CD4-positive, alpha-beta T cell treated with Interleukin-10 for 1 hour (primary cell): ENCODE measurements at regions not wholly inside any gene's neighbourhood (a gene's known extent, or its start where the extent isn't known, plus 50 kb on each side); places are given as distances from the start of the nearest gene placed in this dataset.
"Not testable (repeated sequence)": the region's sequence is repeated elsewhere in the genome, so short reads cannot be mapped to it uniquely, and the experiment has no call there.

Experiments used
- DNase-seq: peaks from one replicate; pipeline ENCODE4 v3.0.0-alpha.2; 2020

GRCh38 chr20:40860487-40860902 is 168.1 kb upstream of the TOP1 start:
- no peak for DNase-seq

GRCh38 chr20:40861427-40862008 is 167.1 kb upstream of the TOP1 start:
- no peak for DNase-seq

GRCh38 chr20:40863355-40863919 is 165.2 kb upstream of the TOP1 start:
- no peak for DNase-seq

DNA sequence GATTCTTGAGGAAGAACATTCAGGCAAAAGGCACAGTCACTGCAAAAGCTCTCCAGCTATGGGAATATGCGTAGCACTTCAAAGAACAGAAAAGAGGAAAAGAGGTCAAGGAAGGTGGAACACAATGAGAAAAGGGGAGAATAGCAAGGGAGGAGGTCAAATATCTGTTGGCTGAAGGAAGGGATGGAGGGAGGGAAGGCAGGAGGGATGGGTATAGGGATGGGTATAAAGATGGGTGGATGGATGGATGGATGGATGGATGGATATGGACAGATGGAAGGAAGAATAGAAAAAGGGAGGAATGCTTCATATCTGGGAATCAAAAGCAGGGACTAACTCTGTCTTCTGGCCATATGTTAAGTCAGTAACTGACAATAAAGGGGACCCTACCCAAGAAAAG is 164.2 kb upstream of the TOP1 start:
- no peak for DNase-seq

GRCh38 chr20:40865095-40865494 is 163.5 kb upstream of the TOP1 start:
- no peak for DNase-seq

DNA sequence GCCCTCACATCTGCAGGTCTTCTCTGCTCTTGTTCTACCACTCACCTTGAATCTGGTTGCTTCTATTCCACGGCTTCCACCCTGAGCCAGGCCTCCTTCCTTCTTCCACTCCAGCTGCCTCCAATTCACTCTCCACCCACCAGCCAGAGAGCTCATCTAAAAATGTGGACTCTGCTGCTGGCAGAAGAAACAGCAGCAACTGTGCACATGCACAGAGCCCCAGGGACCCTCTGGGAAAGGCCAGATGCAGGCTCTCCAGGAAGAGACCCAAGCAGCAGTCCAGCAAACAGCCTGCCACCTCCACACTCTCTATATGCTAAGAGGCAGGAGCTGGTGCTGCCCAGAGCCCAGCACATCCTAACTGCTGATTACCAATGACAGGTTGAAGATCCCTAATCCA is 162.6 kb upstream of the TOP1 start:
- no peak for DNase-seq

DNA sequence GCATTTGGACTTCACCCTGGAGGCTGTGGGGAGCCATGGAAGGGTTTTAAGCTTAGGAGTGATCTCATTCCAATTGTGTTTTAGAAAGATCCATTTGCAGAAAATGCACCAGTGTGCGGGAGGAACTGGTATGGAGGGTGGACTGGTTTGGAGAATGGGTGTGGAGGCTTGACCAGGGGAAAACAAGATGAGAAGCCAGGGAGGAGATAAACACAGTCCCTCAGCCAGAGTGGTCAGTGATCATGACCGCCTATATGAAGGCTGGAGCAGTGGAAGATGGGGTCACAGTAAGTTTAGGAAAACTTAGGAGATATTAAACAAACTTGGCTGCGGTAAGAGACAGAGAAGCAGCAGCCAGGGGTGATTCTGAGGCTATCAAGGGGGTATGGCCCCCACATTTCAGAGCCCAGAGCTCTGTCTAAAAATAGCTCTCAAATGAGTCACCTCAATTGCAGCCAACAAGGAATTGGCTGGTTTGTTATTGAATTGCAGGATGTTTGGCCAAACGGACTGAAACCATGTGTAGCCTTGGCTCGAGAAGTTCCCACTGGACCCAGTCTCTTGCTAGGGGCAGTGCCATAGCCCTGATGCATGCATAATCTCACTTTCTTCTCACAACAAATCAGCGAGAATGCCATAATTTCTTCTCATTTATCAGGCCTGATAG is 159.9 kb upstream of the TOP1 start:
- DNase-seq = no peak

DNA sequence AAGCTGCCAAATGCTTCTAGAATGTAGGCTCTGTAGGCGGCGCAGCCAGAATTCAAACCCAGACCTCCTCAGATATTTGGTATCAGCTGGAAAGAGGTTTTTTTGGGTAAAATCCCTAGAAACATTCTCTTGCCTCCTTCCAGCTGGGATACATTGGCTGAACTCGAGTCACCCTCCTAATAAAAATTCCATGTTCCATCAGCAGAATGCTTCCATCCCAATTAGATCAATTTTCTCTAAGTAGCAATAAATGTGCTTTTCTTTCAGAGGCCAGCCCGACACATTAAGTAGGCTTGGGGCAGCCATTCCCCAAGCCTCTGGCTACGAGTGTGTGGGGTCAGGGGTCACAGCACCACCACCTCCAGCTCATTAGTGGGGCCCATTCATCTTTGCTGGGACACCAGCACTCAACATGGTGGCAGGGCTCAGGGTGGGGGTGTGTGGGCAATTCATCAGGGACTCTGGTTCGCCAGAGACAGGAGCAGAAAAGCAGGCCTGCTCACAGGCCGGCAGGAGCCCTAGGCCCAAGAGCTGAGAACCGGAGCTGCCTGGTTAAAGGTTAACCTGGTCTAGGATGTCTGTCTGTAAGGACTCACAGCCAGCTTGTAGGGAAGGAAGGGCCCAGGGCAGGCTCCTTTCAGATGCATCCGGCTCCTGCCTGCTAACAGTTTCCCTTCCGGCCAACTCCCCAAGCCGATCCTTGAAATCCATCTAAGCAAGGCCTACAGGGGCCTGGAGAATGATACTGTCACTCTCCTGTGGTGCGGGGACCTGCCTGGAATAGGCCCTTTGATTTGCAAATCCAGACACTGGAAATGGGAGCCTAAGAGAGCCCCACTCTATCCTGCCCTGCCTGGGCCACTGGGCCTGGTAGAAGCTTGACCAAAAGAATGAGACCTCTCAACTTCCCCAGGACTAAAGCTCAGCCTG is 159.1 kb upstream of the TOP1 start:
- DNase-seq = no peak

DNA sequence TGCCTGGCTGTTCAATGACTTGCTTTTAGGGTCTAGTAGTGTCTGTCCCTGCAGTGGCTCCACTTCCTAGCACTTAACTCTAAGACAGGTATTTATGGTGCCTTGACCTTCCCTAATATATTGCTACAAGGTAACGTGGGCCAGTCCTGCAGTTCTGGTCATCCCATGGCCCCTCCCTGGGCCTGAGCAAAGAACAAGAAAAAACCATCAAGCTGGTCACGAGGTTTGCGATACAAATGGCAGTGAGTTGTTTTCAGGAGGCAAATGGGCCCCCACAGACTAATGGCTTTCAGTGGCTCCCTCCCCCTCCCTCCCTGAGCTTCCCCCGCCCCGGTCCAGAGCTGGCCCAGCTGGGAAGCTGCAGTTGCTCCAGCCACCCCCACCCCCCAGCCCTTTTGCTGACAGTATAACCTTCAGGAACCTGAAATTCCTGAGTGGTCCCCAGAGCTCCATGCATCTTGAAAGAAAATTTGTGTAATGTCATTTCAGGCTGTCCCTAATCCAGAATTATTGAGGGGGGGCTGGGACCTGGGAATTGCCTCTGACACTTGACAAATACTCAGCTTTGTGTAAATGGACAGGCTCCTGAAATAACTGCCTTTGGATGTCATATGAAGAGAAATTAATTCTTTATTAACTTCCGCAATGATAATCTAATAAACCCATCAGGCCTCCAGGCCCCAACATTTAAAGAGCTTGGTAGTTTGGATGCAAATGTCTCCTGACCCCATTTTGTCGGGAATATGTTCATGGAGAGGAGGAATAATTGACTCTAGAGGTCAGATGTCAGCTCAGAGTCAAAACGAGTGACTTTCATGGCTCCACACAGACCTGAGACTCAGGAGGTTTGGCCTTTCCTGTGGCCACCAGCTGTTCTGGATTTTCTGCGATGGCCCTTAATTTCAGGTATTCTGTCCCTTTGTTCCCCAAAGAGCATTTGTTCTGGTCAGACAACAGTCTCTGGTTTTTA is 153.2 kb upstream of the TOP1 start:
- no peak for DNase-seq

DNA sequence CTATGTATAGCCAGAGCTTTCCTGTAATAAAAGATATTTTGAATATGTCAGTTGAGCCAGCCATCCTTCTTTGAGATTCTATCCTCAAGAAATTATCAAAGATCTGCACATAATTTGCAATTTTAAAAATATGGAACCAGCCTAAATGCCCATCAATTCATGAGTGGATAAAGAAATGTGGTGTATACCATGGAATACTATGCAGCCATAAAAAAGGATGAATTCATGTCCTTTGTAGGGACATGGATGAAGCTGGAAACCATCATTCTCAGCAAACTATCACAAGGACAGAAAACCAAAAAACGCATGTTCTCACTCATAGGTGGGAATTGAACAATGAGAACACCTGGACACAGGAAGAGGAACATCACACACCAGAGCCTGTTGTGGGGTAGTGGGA is 150.5 kb upstream of the TOP1 start:
- not testable (repeated sequence) for DNase-seq

DNA sequence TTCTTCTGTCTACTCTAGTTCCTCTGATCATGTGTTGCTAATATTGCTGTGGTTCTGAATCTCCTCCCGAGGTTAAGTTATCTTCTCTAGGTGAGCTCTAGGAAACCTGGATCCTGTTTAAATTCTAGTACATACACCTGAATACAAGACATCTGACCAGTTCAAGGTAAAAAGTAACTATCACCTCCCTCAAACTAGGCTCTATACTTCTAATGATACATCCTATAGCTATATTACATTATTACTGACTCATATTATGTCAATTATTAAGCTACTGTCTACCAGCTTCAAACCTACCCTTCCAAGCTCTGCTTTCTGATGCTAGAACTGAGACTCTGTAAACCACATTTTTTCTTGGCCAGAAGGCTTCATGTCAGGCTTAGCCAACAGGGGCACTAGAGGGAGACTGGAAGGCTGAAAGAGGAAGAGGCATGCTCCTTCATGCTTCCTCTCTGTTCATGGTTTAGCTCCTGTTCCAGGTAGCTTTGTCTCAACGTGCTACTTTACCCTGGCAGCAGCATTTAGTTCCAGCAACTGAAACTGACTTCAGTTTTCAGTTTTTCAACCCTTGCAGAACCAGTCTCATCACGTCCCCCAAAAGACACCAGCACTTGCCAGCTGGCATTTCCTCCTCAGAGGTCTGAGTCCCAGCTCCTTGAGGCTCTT is 148.4 kb upstream of the TOP1 start:
- DNase-seq = no peak

DNA sequence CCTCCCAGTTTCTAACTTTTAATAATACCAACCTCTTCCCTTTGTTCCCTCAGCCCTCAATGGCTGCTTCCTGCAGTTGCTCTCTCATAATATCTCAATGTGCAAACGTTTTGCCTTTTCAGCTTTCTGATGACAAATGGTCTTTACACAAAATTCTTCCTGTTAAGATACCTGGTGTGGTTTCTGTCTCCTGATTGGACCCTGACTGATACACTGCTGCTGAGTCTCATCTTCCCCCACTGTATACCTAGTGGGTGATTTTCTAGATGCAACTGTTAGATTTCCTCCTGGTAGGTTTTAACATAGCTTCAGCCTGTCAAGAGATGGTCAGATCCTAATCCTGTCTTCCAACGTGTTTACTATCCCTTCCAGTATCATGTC is 147.9 kb upstream of the TOP1 start:
- DNase-seq = no peak

DNA sequence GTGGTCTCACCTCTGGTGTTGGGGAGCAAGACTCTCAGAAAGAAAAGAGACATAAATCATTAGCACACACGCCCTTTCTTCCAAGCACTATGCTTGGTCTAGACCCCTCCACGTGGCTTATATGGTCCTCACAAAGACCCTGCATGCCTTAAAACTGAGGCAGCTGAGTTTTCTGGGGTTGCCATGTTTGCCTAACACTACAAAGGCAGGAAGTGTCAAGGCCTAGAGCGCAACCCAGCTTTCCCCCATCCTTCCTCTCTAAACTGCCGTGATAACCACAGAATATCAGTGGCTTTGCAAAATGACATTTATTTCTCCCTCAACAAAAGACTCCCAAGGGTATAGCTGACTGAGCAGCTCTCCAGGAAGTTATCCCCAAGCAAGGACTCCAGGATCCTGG is 146.5 kb upstream of the TOP1 start:
- peak; percentile 20 for DNase-seq

DNA sequence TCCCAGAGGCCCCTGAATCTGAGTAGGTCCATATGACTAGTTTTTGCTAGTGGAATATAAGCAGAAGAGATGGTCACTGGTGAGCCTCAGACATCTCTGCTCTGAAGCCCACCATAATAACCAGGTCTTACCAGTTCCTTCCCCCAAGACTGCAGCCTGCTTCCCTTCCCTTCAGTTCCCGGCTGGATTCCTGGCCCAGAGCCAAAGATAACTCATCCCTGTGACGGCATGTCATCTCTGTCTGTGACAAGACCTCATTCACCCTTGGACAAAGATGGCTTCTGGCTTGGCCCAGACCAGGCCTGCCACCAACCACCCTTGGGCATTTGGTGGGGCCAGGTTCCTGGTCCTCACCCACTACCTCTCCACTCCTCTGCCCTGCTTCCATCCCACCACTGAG is 145.5 kb upstream of the TOP1 start:
- no peak for DNase-seq

- no peak for DNase-seq
Observed at GRCh38 chr20:40887105-40887504, 141.5 kb upstream of the TOP1 start.

GRCh38 chr20:40889266-40889665 is 139.4 kb upstream of the TOP1 start:
- DNase-seq = not testable (repeated sequence)

DNA sequence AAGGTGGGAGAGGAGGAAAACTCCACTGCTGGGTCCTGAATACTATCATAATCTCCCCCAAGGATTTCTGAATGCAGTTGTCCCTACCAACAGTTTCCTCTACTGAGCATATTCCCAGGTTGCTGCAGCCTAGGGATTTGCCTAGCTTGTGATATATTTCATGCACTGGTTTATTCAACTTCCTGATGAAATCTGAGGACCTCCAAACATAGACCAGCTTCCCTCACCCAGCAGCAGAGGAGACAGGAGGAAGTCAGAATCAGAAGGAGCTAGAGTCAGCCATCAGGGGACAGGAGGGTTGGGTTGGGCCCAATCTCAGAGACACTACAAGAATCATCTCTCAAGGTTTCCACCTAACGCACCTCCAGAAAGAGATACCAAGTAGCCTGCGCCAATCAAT is 138.4 kb upstream of the TOP1 start:
- no peak for DNase-seq

DNA sequence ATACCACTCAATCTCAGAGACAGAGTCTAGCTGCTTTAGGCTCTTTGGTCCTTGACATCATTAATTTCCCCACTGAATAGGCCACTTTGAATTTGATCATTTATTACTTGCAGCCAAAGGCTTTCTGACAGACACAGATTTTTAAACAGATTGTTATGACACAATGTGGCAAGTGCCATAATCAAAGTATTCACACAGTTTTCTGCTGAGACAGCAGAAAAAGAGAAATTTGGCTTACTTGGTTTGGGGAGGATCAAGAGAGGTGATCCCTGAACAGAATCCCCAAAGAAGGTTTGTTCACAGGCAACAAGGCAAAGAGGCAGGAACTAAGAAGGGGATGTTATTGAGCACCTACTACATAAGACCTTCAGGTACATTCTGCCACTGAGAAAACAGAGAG is 138.0 kb upstream of the TOP1 start:
- no peak for DNase-seq

- no peak for DNase-seq
Observed at GRCh38 chr20:40891351-40891750, 137.3 kb upstream of the TOP1 start.

DNA sequence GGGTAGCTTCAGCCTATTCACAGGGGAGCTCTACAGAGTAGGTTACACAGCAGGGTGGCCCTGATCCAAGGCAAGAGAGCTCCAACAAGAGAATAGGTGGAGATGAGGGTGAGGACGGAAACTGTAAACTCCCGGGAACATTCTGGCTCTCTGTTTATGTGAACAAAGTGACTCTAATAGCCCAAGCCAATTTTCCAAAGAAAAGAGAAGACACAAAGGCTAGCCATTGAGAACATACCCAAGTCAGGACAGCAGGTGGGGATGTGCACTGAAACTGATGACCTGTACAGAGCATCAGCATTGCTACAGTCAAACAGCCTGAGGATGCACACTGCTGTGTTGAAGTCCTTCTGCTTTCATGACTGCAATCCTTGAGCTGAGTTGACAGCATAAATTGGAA is 136.0 kb upstream of the TOP1 start:
- no peak for DNase-seq

DNA sequence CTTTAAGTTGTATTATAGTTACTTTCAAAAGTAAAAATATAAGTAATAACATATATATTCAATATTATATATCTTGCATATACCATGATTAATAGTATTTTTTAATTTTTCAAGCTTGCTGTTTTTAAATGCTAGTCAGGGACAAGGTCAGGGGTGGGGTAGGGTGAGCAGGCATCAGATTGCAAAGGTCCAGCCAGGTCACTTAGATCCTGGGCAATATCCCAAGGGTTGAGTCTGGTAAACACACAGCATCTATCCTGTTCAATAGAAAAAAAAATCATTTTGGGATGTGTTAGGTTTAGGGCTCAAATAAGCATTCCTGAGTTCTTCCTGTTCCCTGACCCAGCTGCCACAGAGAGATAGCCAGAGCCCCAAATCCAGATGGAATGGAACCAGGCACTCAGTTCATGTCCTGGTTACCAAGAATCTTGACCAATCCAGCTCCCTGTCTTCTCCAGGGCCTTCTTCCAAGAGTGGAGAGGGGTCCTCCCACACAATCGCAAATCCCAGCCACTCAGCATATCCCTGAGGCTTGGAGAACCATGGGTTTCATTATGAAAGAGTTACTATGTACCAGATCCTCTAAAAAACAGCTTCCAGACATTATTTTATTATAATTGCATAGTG is 134.9 kb upstream of the TOP1 start:
- no peak for DNase-seq
